Ovary (tissue), 3 donors: ENCODE measurements at regions not wholly inside any gene's neighbourhood (a gene's known extent, or its start where the extent isn't known, plus 50 kb on each side); places are given as distances from the start of the nearest gene placed in this dataset.

Source experiments
- CTCF ChIP-seq, 3 donors: fragments of 450-650 bp in 2 of 3; fragments of 200-600 bp in 1 of 3; IDR thresholded peaks; one replicate each; pipeline versions ENCODE4 v1.5.1 to v1.8.0; 2016 to 2022; ENCODE audit warnings: antibody characterized with exemption in 3 of 3, mild to moderate bottlenecking in 1 of 3
- POLR2A ChIP-seq: fragments of 450-650 bp; IDR thresholded peaks from one replicate; pipeline ENCODE4 v1.6.1; 2017; ENCODE audit warnings: antibody characterized with exemption, mild to moderate bottlenecking, moderate library complexity
- donor health status: DM: no; HTN: no; CAD: no.

DNA sequence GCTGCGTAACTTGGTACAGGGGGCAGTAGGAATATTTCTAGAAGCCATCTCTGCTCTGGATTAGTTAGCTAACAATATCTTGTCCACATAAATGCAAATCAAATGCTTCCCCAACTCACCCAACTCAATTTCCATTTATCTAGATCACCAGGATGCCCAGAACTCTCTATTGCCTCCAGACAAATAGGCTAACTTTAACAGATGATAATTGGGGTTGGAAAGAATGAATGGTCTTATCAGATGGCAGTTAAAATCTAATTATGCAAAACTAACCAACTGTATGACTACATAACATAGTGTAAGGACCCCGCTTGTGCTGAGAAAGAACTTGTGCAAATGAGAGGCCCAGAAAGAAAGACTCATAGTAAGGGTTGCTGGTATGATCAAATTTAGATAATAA lies 1024.8 kb downstream of the PLA2G4A start:
- no peak for TF ChIP-seq CTCF (IDR thresholded peaks at IDR 0.05)
- TF ChIP-seq POLR2A = no peak
